ENCODE measurements at regions not wholly inside any gene's neighbourhood (a gene's known extent, or its start where the extent isn't known, plus 50 kb on each side); places are given as distances from the start of the nearest gene placed in this dataset.

DNA sequence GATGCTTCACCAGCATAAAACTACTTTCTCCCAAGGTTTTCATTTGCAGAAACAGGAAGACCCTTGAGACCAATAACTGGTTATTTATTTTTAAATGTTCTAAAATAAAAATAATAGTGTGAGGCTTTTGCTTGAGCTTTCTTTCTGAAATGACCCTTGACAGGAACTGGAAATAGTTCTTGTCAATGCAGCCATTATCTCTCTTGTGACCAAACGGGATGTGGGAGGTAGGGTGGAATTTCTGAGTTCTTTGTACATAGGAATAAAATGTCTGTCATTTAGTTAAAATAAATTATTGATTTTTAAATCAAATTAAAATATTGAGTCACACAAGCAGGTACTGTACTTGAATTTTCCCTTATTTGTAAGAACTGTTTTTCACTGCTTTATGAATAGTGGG is 110.2 kb upstream of the CCN2 start:
- Histone ChIP-seq H2BK120ac (ENCODE audit: low read depth, low read length, poor library complexity, severe bottlenecking) (no peak overlapping the region), H2BK5ac (ENCODE audit: insufficient read length, low read length) (no peak overlapping the region), H3K4me1 (ENCODE audit: insufficient read depth, low read length) (no peaks in the 10 kb centered on the region; the same call in 1 of the 2 replicates), H3K27me3 (ENCODE audit: insufficient read depth, low read length) (no peaks in the 10 kb centered on the region; the same call in 1 of the 2 replicates), H3K23me2 (ENCODE audit: insufficient read length, low read depth, low read length, poor library complexity, severe bottlenecking) (no peaks in the 10 kb centered on the region), H3K27ac (ENCODE audit: insufficient read length, low read depth, low read length) (no peak overlapping the region), H3K4ac (ENCODE audit: low read depth, low read length) (no peak overlapping the region), H3K23ac (ENCODE audit: insufficient read length, low read depth, low read length) (no peak overlapping the region), H2AFZ (ENCODE audit: low read length) (no peak overlapping the region), H4K20me1 (ENCODE audit: control insufficient read depth, insufficient read depth, insufficient read length) (no peaks in the 10 kb centered on the region), H2AK5ac (ENCODE audit: insufficient read length, low read length) (no peak overlapping the region), H4K91ac (ENCODE audit: insufficient read length, low read depth, low read length) (no peak overlapping the region), H3K4me2 (ENCODE audit: insufficient read depth, insufficient read length, low read length) (no peak overlapping the region), H3T11ph (ENCODE audit: low read length) (no peak overlapping the region), H3K14ac (ENCODE audit: insufficient read depth, low read length) (no peak overlapping the region), H4K5ac (ENCODE audit: insufficient read length, low read depth, low read length) (no peak overlapping the region), H3K79me1 (ENCODE audit: insufficient read depth, low read depth, low read length, poor library complexity, severe bottlenecking) (no peaks in the 10 kb centered on the region), H3K9me3 (ENCODE audit: control insufficient read depth, low read depth, low read length) (no peaks in the 10 kb centered on the region), H3K79me2 (ENCODE audit: insufficient read depth, low read length) (no peaks in the 10 kb centered on the region), H3K56ac (ENCODE audit: insufficient read length, low read depth, low read length) (no peak overlapping the region), H2BK15ac (ENCODE audit: low read depth, low read length) (no peak overlapping the region), H3K18ac (ENCODE audit: insufficient read length, low read depth, low read length) (no peak overlapping the region), H2BK12ac (ENCODE audit: insufficient read length, low read depth, low read length) (no peak overlapping the region), H2BK20ac (ENCODE audit: low read depth, low read length, poor library complexity, severe bottlenecking) (no peak overlapping the region), H3K9ac (ENCODE audit: extremely low read depth, insufficient read length, low read length) (no peak overlapping the region), H4K8ac (replicated peaks; ENCODE audit: insufficient read length, low read depth, low read length) (no peak overlapping the region)
- H3K4me3 Mint-ChIP-seq, result no peak overlapping the region
- peaks cover 0 to 9% of the 10 kb centered on the region in 2 experiments; a peak in 2 of 4 replicates for H3K4me1 Mint-ChIP-seq
- TF ChIP-seq, protein P1, sequence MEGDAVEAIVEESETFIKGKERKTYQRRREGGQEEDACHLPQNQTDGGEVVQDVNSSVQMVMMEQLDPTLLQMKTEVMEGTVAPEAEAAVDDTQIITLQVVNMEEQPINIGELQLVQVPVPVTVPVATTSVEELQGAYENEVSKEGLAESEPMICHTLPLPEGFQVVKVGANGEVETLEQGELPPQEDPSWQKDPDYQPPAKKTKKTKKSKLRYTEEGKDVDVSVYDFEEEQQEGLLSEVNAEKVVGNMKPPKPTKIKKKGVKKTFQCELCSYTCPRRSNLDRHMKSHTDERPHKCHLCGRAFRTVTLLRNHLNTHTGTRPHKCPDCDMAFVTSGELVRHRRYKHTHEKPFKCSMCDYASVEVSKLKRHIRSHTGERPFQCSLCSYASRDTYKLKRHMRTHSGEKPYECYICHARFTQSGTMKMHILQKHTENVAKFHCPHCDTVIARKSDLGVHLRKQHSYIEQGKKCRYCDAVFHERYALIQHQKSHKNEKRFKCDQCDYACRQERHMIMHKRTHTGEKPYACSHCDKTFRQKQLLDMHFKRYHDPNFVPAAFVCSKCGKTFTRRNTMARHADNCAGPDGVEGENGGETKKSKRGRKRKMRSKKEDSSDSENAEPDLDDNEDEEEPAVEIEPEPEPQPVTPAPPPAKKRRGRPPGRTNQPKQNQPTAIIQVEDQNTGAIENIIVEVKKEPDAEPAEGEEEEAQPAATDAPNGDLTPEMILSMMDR (conservative IDR thresholded peaks at IDR 0.05), result no peak
- DNase-seq, result no peak
- WGBS (ENCODE audit: extremely low coverage, insufficient read length, low lambda C conversion rate), result no CpG with 5 or more reads among the region's 1 CpG
- no peak overlapping the region for H3K27ac Mint-ChIP-seq
- H3K9me3 Mint-ChIP-seq, result peaks cover 0 to 7% of the 10 kb centered on the region in 2 experiments; a peak in 1 of 5 replicates
- H3K36me3 Mint-ChIP-seq (ENCODE audit: insufficient read depth in 1 of 3, low read depth in 3 of 3), result peaks cover 0 to 9% (median 0%) of the 10 kb centered on the region in 3 experiments; a peak in 2 of 7 replicates
- no peaks in the 10 kb centered on the region for H3K27me3 Mint-ChIP-seq (ENCODE audit: low read depth)
